ENCODE measurements at regions not wholly inside any gene's neighbourhood (a gene's known extent, or its start where the extent isn't known, plus 50 kb on each side); places are given as distances from the start of the nearest gene placed in this dataset.

- Histone ChIP-seq H2AFZ (ENCODE audit: low read depth, low read length) (no peak overlapping the region), H3K9me3 (ENCODE audit: low read length) (no peaks in the 10 kb centered on the region), H3K4me3 (ENCODE audit: low read length) (no peak overlapping the region), H3K79me2 (replicated peaks; ENCODE audit: insufficient read depth, low read length) (no peaks in the 10 kb centered on the region), H3K36me3 (ENCODE audit: insufficient read depth, low read length) (no peaks in the 10 kb centered on the region), H3K9ac (ENCODE audit: low read length) (no peak overlapping the region), H3K4me2 (ENCODE audit: low read length) (no peak overlapping the region), H3F3A (ENCODE audit: insufficient read depth, low read length, poor library complexity, severe bottlenecking) (no peaks in the 10 kb centered on the region), H4K20me1 (ENCODE audit: insufficient read depth) (no peaks in the 10 kb centered on the region), H3K9me2 (ENCODE audit: insufficient read depth, low read length) (no peaks in the 10 kb centered on the region), H3K27ac (ENCODE audit: low read length) (no peak overlapping the region), H3K27me3 (ENCODE audit: insufficient read depth, low read depth, low read length) (no peaks in the 10 kb centered on the region)
- no peak for TF ChIP-seq CTCF (IDR thresholded peaks at IDR 0.05; ENCODE audit: poor library complexity, severe bottlenecking)
- no peak for TF ChIP-seq MXI1 (conservative IDR thresholded peaks at IDR 0.05; ENCODE audit: poor library complexity, severe bottlenecking)
- no peak for TF ChIP-seq TAF1 (IDR thresholded peaks at IDR 0.05; ENCODE audit: low read depth)
- no peak for TF ChIP-seq POLR2AphosphoS5 (IDR thresholded peaks at IDR 0.05)
- no peak for TF ChIP-seq SMC3 (conservative IDR thresholded peaks at IDR 0.05; ENCODE audit: poor library complexity)
- TF ChIP-seq REST (IDR thresholded peaks at IDR 0.05; ENCODE audit: borderline replicate concordance), result no peak
- no peak for TF ChIP-seq EP300 (conservative IDR thresholded peaks at IDR 0.05; ENCODE audit: poor library complexity, severe bottlenecking)
Observed at GRCh38 chr11:128057786-128058395, 529.5 kb downstream of the ETS1 start.

GRCh38 chr11:128055576-128056217, 531.7 kb downstream of the ETS1 start:
- Histone ChIP-seq H3F3A (ENCODE audit: insufficient read depth, low read length, poor library complexity, severe bottlenecking) (no peaks in the 10 kb centered on the region), H4K20me1 (ENCODE audit: insufficient read depth) (no peaks in the 10 kb centered on the region), H3K9ac (ENCODE audit: low read length) (no peak overlapping the region), H3K79me2 (replicated peaks; ENCODE audit: insufficient read depth, low read length) (no peaks in the 10 kb centered on the region), H3K4me3 (ENCODE audit: low read length) (no peak overlapping the region), H2AFZ (ENCODE audit: low read depth, low read length) (no peak overlapping the region), H3K27ac (ENCODE audit: low read length) (no peak overlapping the region), H3K9me2 (ENCODE audit: insufficient read depth, low read length) (no peaks in the 10 kb centered on the region), H3K36me3 (ENCODE audit: insufficient read depth, low read length) (no peaks in the 10 kb centered on the region), H3K9me3 (ENCODE audit: low read length) (no peaks in the 10 kb centered on the region), H3K27me3 (ENCODE audit: insufficient read depth, low read depth, low read length) (no peaks in the 10 kb centered on the region), H3K4me2 (ENCODE audit: low read length) (no peak overlapping the region)
- TF ChIP-seq POLR2AphosphoS5 (IDR thresholded peaks at IDR 0.05), result no peak
- no peak for TF ChIP-seq TAF1 (IDR thresholded peaks at IDR 0.05; ENCODE audit: low read depth)
